H9 (cell line): ENCODE measurements at regions not wholly inside any gene's neighbourhood (a gene's known extent, or its start where the extent isn't known, plus 50 kb on each side); places are given as distances from the start of the nearest gene placed in this dataset.

Source experiments
- DNase-seq: peaks from one replicate; pipeline ENCODE4 v3.0.0-alpha.2; 2017
- H2AFZ ChIP-seq: one replicate; pipeline ENCODE4 v1.6.1; 2013; ENCODE audit warnings: mild to moderate bottlenecking, low read length, control low read depth, moderate library complexity
- H2AK5ac ChIP-seq: 2 replicates; pipeline ENCODE4 v1.6.1; 2013; ENCODE audit warnings: low read length, control low read depth, mixed read lengths; ENCODE audit not compliant: insufficient read length
- H2BK120ac ChIP-seq: one replicate; pipeline ENCODE4 v1.6.1; 2013; ENCODE audit warnings: low read depth, mild to moderate bottlenecking, low read length, control low read depth, inconsistent platforms; ENCODE audit not compliant: poor library complexity, severe bottlenecking
- H2BK12ac ChIP-seq: 2 replicates; pipeline ENCODE4 v1.6.1; 2013; ENCODE audit warnings: low read length, control low read depth, mixed read lengths, low read depth; ENCODE audit not compliant: insufficient read length
- H2BK15ac ChIP-seq: 2 replicates; pipeline ENCODE4 v1.6.1; 2013; ENCODE audit warnings: low read depth, low read length, control low read depth
- H2BK20ac ChIP-seq: one replicate; pipeline ENCODE4 v1.6.1; 2013; ENCODE audit warnings: low read depth, mild to moderate bottlenecking, low read length, control low read depth, inconsistent platforms; ENCODE audit not compliant: poor library complexity, severe bottlenecking
- H2BK5ac ChIP-seq: 2 replicates; pipeline ENCODE4 v1.6.1; 2013; ENCODE audit warnings: low read length, control low read depth, mixed read lengths; ENCODE audit not compliant: insufficient read length
- H3K14ac ChIP-seq: 2 replicates; pipeline ENCODE4 v1.6.1; 2013; ENCODE audit warnings: low read length, control low read depth; ENCODE audit not compliant: insufficient read depth
- H3K18ac ChIP-seq: 2 replicates; pipeline ENCODE4 v1.6.1; 2013; ENCODE audit warnings: low read depth, mild to moderate bottlenecking, mixed read lengths, low read length, control low read depth; ENCODE audit not compliant: insufficient read length
- H3K23ac ChIP-seq: 2 replicates; pipeline ENCODE4 v1.6.1; 2013; ENCODE audit warnings: low read length, control low read depth, mixed read lengths, low read depth; ENCODE audit not compliant: insufficient read length
- H3K23me2 ChIP-seq: 2 replicates; pipeline ENCODE4 v1.6.1; 2013; ENCODE audit warnings: low read depth, mild to moderate bottlenecking, mixed read lengths, low read length, control low read depth; ENCODE audit not compliant: insufficient read length, poor library complexity, severe bottlenecking
- H3K27ac ChIP-seq: 2 replicates; pipeline ENCODE4 v1.5.1; 2013; ENCODE audit warnings: low read length, control low read depth, mixed read lengths, low read depth; ENCODE audit not compliant: insufficient read length
- H3K27me3 ChIP-seq: 2 replicates; pipeline ENCODE4 v1.6.1; 2013; ENCODE audit warnings: low read length, control low read depth, inconsistent platforms; ENCODE audit not compliant: insufficient read depth
- H3K4ac ChIP-seq: 2 replicates; pipeline ENCODE4 v1.6.1; 2013; ENCODE audit warnings: low read depth, mild to moderate bottlenecking, control low read depth, inconsistent platforms, low read length, moderate library complexity
- H3K4me1 ChIP-seq: 2 replicates; pipeline ENCODE4 v1.6.1; 2013; ENCODE audit warnings: low read length, control low read depth, inconsistent platforms; ENCODE audit not compliant: insufficient read depth
- H3K4me2 ChIP-seq: 2 replicates; pipeline ENCODE4 v1.6.1; 2013; ENCODE audit warnings: low read length, control low read depth, mixed read lengths; ENCODE audit not compliant: insufficient read length, insufficient read depth
- H3K56ac ChIP-seq: 2 replicates; pipeline ENCODE4 v1.6.1; 2013; ENCODE audit warnings: low read depth, mild to moderate bottlenecking, mixed read lengths, low read length, control low read depth; ENCODE audit not compliant: insufficient read length
- H3K79me1 ChIP-seq: 2 replicates; pipeline ENCODE4 v1.6.1; 2013; ENCODE audit warnings: low read depth, mild to moderate bottlenecking, moderate library complexity, low read length, control low read depth, inconsistent platforms; ENCODE audit not compliant: insufficient read depth, poor library complexity, severe bottlenecking
- H3K79me2 ChIP-seq: 2 replicates; pipeline ENCODE4 v1.6.1; 2013; ENCODE audit warnings: low read length, control low read depth, inconsistent platforms; ENCODE audit not compliant: insufficient read depth
- H3K9ac ChIP-seq: 2 replicates; pipeline ENCODE4 v1.6.1; 2013; ENCODE audit warnings: low read length, control low read depth, mixed read lengths; ENCODE audit not compliant: insufficient read length; ENCODE audit errors: extremely low read depth
- H3K9me3 ChIP-seq: one replicate; pipeline ENCODE4 v1.6.1; 2013; ENCODE audit warnings: low read depth, low read length, inconsistent platforms; ENCODE audit not compliant: control insufficient read depth
- H3T11ph ChIP-seq: one replicate; pipeline ENCODE4 v1.6.1; 2013; ENCODE audit warnings: mild to moderate bottlenecking, low read length, control low read depth, inconsistent platforms
- H4K20me1 ChIP-seq: one replicate; pipeline ENCODE4 v1.6.1; 2013; ENCODE audit not compliant: control insufficient read depth, insufficient read length, insufficient read depth
- H4K5ac ChIP-seq: 2 replicates; pipeline ENCODE4 v1.6.1; 2013; ENCODE audit warnings: low read depth, mild to moderate bottlenecking, mixed read lengths, low read length, control low read depth; ENCODE audit not compliant: insufficient read length
- H4K8ac ChIP-seq: replicated peaks from 2 replicates; pipeline ENCODE4 v1.6.1; 2013; ENCODE audit warnings: low read length, control low read depth, mixed read lengths, low read depth; ENCODE audit not compliant: insufficient read length
- H4K91ac ChIP-seq: 2 replicates; pipeline ENCODE4 v1.6.1; 2013; ENCODE audit warnings: low read depth, mild to moderate bottlenecking, moderate library complexity, mixed read lengths, low read length, control low read depth; ENCODE audit not compliant: insufficient read length
- H3K27ac Mint-ChIP-seq, 3 experiments: 2 replicates in 2 of 3; 3 replicates in 1 of 3; pipeline ENCODE4 v1.8.0; 2020 to 2021; ENCODE audit warnings: mixed read lengths in 3 of 3, mild to moderate bottlenecking in 1 of 3, moderate library complexity in 1 of 3
- H3K27me3 Mint-ChIP-seq: 2 replicates; pipeline ENCODE4 v1.8.0; 2021; ENCODE audit warnings: low read depth, mild to moderate bottlenecking, moderate library complexity, mixed read lengths
- H3K36me3 Mint-ChIP-seq, 3 experiments: 2 replicates in 2 of 3; 3 replicates in 1 of 3; pipeline ENCODE4 v1.8.0; 2020 to 2021; ENCODE audit warnings: low read depth in 3 of 3, mixed read lengths in 3 of 3; ENCODE audit not compliant: insufficient read depth in 1 of 3
- H3K4me1 Mint-ChIP-seq, 2 experiments: 2 replicates each; pipeline ENCODE4 v1.8.0; 2020; ENCODE audit warnings: mixed read lengths in 2 of 2
- H3K4me3 Mint-ChIP-seq, 2 experiments: 2 replicates in 1 of 2; 3 replicates in 1 of 2; pipeline ENCODE4 v1.8.0; 2020 to 2021; ENCODE audit warnings: mild to moderate bottlenecking in 2 of 2, mixed read lengths in 2 of 2, moderate library complexity in 1 of 2
- H3K9me3 Mint-ChIP-seq, 2 experiments: 2 replicates in 1 of 2; 3 replicates in 1 of 2; pipeline ENCODE4 v1.8.0; 2020; ENCODE audit warnings: mild to moderate bottlenecking in 2 of 2, mixed read lengths in 2 of 2, moderate library complexity in 1 of 2
- CTCF ChIP-seq: fragments of 200-600 bp; sonication (generic); conservative IDR thresholded peaks from 3 replicates; pipeline ENCODE4 v1.8.0; 2021; ENCODE audit warnings: antibody characterized with exemption, mild to moderate bottlenecking
- WGBS: extraction: QIAGEN DNeasy Blood & Tissue Kit; methylation state at CpG from one replicate; pipeline ENCODE4 v1.1.7; 2013; ENCODE audit warnings: missing lambda C conversion rate, low lambda C conversion rate, mixed read lengths; ENCODE audit not compliant: insufficient read length; ENCODE audit errors: extremely low coverage; 5-methylcytosine and 5-hydroxymethylcytosine counted together

- H4K20me1 ChIP-seq, result no peaks in the 10 kb centered on the region
- no peaks in the 10 kb centered on the region for H3K79me1 ChIP-seq
- H3K9ac ChIP-seq, result no peak overlapping the region
- H3K27ac ChIP-seq, result no peak overlapping the region
- Mint-ChIP-seq H3K9me3 (no peaks in the 10 kb centered on the region), H3K4me3 (no peak overlapping the region), H3K4me1 (peaks cover 43 to 45% of the 10 kb centered on the region in 2 experiments), H3K27ac (peak overlapping the region in 2 of 3 experiments; percentile 12 to 41; a peak in 4 of 7 replicates), H3K36me3 (no peaks in the 10 kb centered on the region), H3K27me3 (no peaks in the 10 kb centered on the region)
- no peaks in the 10 kb centered on the region for H3K9me3 ChIP-seq
- no peak overlapping the region for H4K8ac ChIP-seq
- H2BK15ac ChIP-seq, result no peak overlapping the region
- no peak overlapping the region for H3K4me2 ChIP-seq
- H2AFZ ChIP-seq, result no peak overlapping the region
- H3K18ac ChIP-seq, result no peak overlapping the region
- H3K79me2 ChIP-seq, result no peaks in the 10 kb centered on the region
- no peak overlapping the region for H2AK5ac ChIP-seq
- H3T11ph ChIP-seq, result no peak overlapping the region
- WGBS, result no CpG with 5 or more reads among the region's 5 CpGs
- no peak overlapping the region for H3K23ac ChIP-seq
- no peak for DNase-seq
- no peak overlapping the region for H4K5ac ChIP-seq
- H2BK120ac ChIP-seq, result no peak overlapping the region
- no peak overlapping the region for H4K91ac ChIP-seq
- H3K23me2 ChIP-seq, result no peaks in the 10 kb centered on the region
- H3K4ac ChIP-seq, result no peak overlapping the region
- H3K14ac ChIP-seq, result no peak overlapping the region
- no peak overlapping the region for H2BK12ac ChIP-seq
- TF ChIP-seq CTCF, result no peak
- peaks cover 3% of the 10 kb centered on the region; the same call in 1 of the 2 replicates for H3K4me1 ChIP-seq
- no peak overlapping the region for H3K56ac ChIP-seq
- no peak overlapping the region for H2BK20ac ChIP-seq
- H3K27me3 ChIP-seq, result no peaks in the 10 kb centered on the region
- no peak overlapping the region for H2BK5ac ChIP-seq
Measured at GRCh38 chr13:60756306-60756705, 359.3 kb downstream of the TDRD3 start.
